ENCODE measurements at regions not wholly inside any gene's neighbourhood (a gene's known extent, or its start where the extent isn't known, plus 50 kb on each side); places are given as distances from the start of the nearest gene placed in this dataset.

GRCh38 chr14:71183876-71184689 is 276.8 kb downstream of the PCNX1 start:
- Histone ChIP-seq H3K56ac (ENCODE audit: insufficient read length, low read depth, low read length) (no peak overlapping the region), H4K91ac (ENCODE audit: insufficient read length, low read depth, low read length) (no peak overlapping the region), H2BK20ac (ENCODE audit: low read depth, low read length, poor library complexity, severe bottlenecking) (no peak overlapping the region), H2AK5ac (ENCODE audit: insufficient read length, low read length) (no peak overlapping the region), H4K20me1 (ENCODE audit: control insufficient read depth, insufficient read depth, insufficient read length) (no peaks in the 10 kb centered on the region), H3T11ph (ENCODE audit: low read length) (no peak overlapping the region), H2BK12ac (ENCODE audit: insufficient read length, low read depth, low read length) (no peak overlapping the region), H3K23me2 (ENCODE audit: insufficient read length, low read depth, low read length, poor library complexity, severe bottlenecking) (no peaks in the 10 kb centered on the region), H3K23ac (ENCODE audit: insufficient read length, low read depth, low read length) (no peak overlapping the region), H3K4me1 (ENCODE audit: insufficient read depth, low read length) (peaks cover 2% of the 10 kb centered on the region; the same call in 1 of the 2 replicates), H3K4ac (ENCODE audit: low read depth, low read length) (no peak overlapping the region), H3K79me2 (ENCODE audit: insufficient read depth, low read length) (no peaks in the 10 kb centered on the region), H3K18ac (ENCODE audit: insufficient read length, low read depth, low read length) (no peak overlapping the region), H3K27ac (ENCODE audit: insufficient read length, low read depth, low read length) (no peak overlapping the region), H4K8ac (replicated peaks; ENCODE audit: insufficient read length, low read depth, low read length) (no peak overlapping the region), H4K5ac (ENCODE audit: insufficient read length, low read depth, low read length) (no peak overlapping the region), H2BK15ac (ENCODE audit: low read depth, low read length) (no peak overlapping the region), H3K79me1 (ENCODE audit: insufficient read depth, low read depth, low read length, poor library complexity, severe bottlenecking) (no peaks in the 10 kb centered on the region), H2AFZ (ENCODE audit: low read length) (no peak overlapping the region), H2BK5ac (ENCODE audit: insufficient read length, low read length) (no peak overlapping the region), H3K27me3 (ENCODE audit: insufficient read depth, low read length) (no peaks in the 10 kb centered on the region), H3K14ac (ENCODE audit: insufficient read depth, low read length) (no peak overlapping the region), H3K9ac (ENCODE audit: extremely low read depth, insufficient read length, low read length) (no peak overlapping the region), H2BK120ac (ENCODE audit: low read depth, low read length, poor library complexity, severe bottlenecking) (no peak overlapping the region), H3K9me3 (ENCODE audit: control insufficient read depth, low read depth, low read length) (no peaks in the 10 kb centered on the region), H3K4me2 (ENCODE audit: insufficient read depth, insufficient read length, low read length) (no peak overlapping the region)
- WGBS (ENCODE audit: extremely low coverage, insufficient read length, low lambda C conversion rate), result no CpG with 5 or more reads among the region's 7 CpGs
- Mint-ChIP-seq H3K36me3 (ENCODE audit: insufficient read depth in 1 of 3, low read depth in 3 of 3) (peaks cover 0 to 5% (median 3%) of the 10 kb centered on the region in 3 experiments; a peak in 4 of 7 replicates), H3K4me1 (peaks cover 22 to 28% of the 10 kb centered on the region in 2 experiments), H3K27me3 (ENCODE audit: low read depth) (peaks cover 3% of the 10 kb centered on the region; the same call in 1 of the 2 replicates), H3K27ac (no peak overlapping the region; a peak in 1 of 7 replicates), H3K9me3 (peaks cover 3 to 6% of the 10 kb centered on the region in 2 experiments; a peak in 3 of 5 replicates), H3K4me3 (no peak overlapping the region)
- no peak for TF ChIP-seq CTCF (conservative IDR thresholded peaks at IDR 0.05)
- no peak for DNase-seq
